ENCODE measurements at regions not wholly inside any gene's neighbourhood (a gene's known extent, or its start where the extent isn't known, plus 50 kb on each side); places are given as distances from the start of the nearest gene placed in this dataset.

- TF ChIP-seq EZH2phosphoT487 (IDR thresholded peaks at IDR 0.05; ENCODE audit: borderline replicate concordance, low read depth, low read length) (no peak), CTCF (conservative IDR thresholded peaks at IDR 0.05; ENCODE audit: low read length) (peak; percentile 66)
Measured at GRCh38 chr3:81173514-81173913, 587.9 kb downstream of the GBE1 start.
